Panc1 (cell line): ENCODE measurements at regions not wholly inside any gene's neighbourhood (a gene's known extent, or its start where the extent isn't known, plus 50 kb on each side); places are given as distances from the start of the nearest gene placed in this dataset.

Experiments
- ATAC-seq: fragments of 200-7000 bp; cut with Tn5 transposase; 2 replicates; pipeline ENCODE4 v1.9.1; 2020; ENCODE audit warnings: mild to moderate bottlenecking, moderate library complexity
- BruUV-seq: library from RNA; stranded (reverse); fragments of 400-500 nt; replicated peaks from 2 replicates; lab custom pipeline; 2021; lab: Mats Ljungman, UMichigan
- CTCF ChIA-PET: fragments of 300-600 bp; sonication (Branson Sonifier 250); formaldehyde crosslinking; loops from one replicate; lab custom pipeline; 2022; ENCODE audit warnings: antibody characterized with exemption; lab: Charles Lee
- POLR2A ChIA-PET: fragments of 300-600 bp; sonication (Branson Sonifier 250); formaldehyde crosslinking; loops from one replicate; lab custom pipeline; 2022; ENCODE audit warnings: antibody characterized with exemption; lab: Charles Lee
- DNase-seq: peaks from one replicate; pipeline ENCODE4 v3.0.0-alpha.2; 2010; ENCODE audit warnings: low read depth, low spot score
- H3K27ac ChIP-seq: 2 replicates; pipeline ENCODE4 v1.5.1; 2011; ENCODE audit warnings: mild to moderate bottlenecking, low read length, inconsistent platforms
- H3K27me3 ChIP-seq: fragments of 200-500 bp; sonication (Bioruptor generic); 2 replicates; pipeline ENCODE4 v1.6.0; 2014; ENCODE audit warnings: low read length, inconsistent platforms; ENCODE audit not compliant: control insufficient read depth, insufficient read depth
- H3K36me3 ChIP-seq: fragments of 200-500 bp; sonication (Bioruptor generic); 2 replicates; pipeline ENCODE4 v1.5.1; 2014; ENCODE audit warnings: inconsistent platforms, mild to moderate bottlenecking, low read length, moderate library complexity; ENCODE audit not compliant: control insufficient read depth, insufficient read depth
- H3K4me1 ChIP-seq: 2 replicates; pipeline ENCODE4 v1.5.1; 2011; ENCODE audit warnings: inconsistent platforms, mild to moderate bottlenecking, low read length, moderate library complexity; ENCODE audit not compliant: control insufficient read depth, insufficient read depth
- H3K4me3 ChIP-seq, 2 experiments: 2 replicates each; pipeline ENCODE4 v1.5.1; 2011 to 2012; ENCODE audit warnings: low read depth in 2 of 2, low read length in 2 of 2, mild to moderate bottlenecking in 2 of 2, inconsistent platforms in 1 of 2, moderate library complexity in 1 of 2
- H3K9me3 ChIP-seq: fragments of 200-500 bp; sonication (Bioruptor generic); 2 replicates; pipeline ENCODE4 v1.5.1; 2014; ENCODE audit warnings: low read depth, mild to moderate bottlenecking, inconsistent platforms, low read length, moderate library complexity; ENCODE audit not compliant: control insufficient read depth, insufficient read depth
- CTCF ChIP-seq: fragments of 450-650 bp; IDR thresholded peaks from 2 replicates; pipeline ENCODE4 v1.5.1; 2017; ENCODE audit warnings: mild to moderate bottlenecking
- POLR2AphosphoS5 ChIP-seq: IDR thresholded peaks from 2 replicates; pipeline ENCODE4 v1.6.1; 2012; ENCODE audit warnings: mild to moderate bottlenecking, low read depth, low read length, moderate library complexity
- SIN3A ChIP-seq: IDR thresholded peaks from 2 replicates; pipeline ENCODE4 v1.6.1; 2012; ENCODE audit warnings: low read depth, mild to moderate bottlenecking, low read length, moderate library complexity, borderline replicate concordance; ENCODE audit not compliant: insufficient read depth
- TCF7L2 ChIP-seq: IDR thresholded peaks from 2 replicates; pipeline ENCODE4 v1.6.1; 2011; ENCODE audit warnings: mild to moderate bottlenecking, low read depth, low read length, inconsistent platforms
- in situ Hi-C: cut with HindIII; loops from 2 replicates; pipeline ENCODE4 v1.10.0; 2016; ENCODE audit warnings: low sequenced_read_pairs, low pct_unique_long_range_greater_than_20kb
- intact Hi-C: fragments of 100-400 bp; cut with micrococcal nuclease; formaldehyde crosslinking; loops from one replicate; pipeline ENCODE4 v1.10.0; 2022; ENCODE audit not compliant: unreplicated experiment
- TF ChIP-seq, protein P1 (sequence below), 2 experiments: IDR thresholded peaks; 2 replicates each; pipeline ENCODE4 v1.6.1; 2011 to 2012; ENCODE audit warnings: low read depth in 2 of 2, control low read depth in 1 of 2, low read length in 1 of 2, mild to moderate bottlenecking in 1 of 2, moderate library complexity in 1 of 2; ENCODE audit not compliant: insufficient read depth in 1 of 2

DNA sequence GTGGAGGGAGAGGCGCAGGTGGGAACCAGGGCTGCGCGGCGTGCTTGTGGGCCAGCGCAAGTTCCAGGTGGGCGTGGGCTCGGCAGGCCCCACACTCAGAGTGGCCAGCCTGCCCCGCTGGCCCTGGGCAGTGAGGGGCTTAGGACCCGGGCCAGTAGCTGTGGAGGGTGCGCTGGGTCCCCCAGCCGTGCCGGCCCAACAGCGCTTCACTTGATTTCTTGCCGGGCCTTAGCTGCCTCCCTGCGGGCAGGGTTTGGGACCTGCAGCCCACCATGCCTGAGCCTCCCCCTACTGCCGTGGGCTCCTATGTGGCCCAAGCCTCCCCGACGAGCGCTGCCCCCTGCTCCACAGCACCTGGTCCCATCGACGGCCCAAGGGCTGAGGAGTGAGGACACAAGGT, 1636.9 kb upstream of the SLC39A10 start:
- no TSS peak for BruUV-seq

GRCh38 chr2:194015751-194016150, 1641.3 kb upstream of the SLC39A10 start:
- H3K4me1 ChIP-seq = no peaks in the 10 kb centered on the region
- H3K36me3 ChIP-seq = no peaks in the 10 kb centered on the region
- BruUV-seq = no TSS peak
- in situ Hi-C loops = no loop called here
- no peak overlapping the region for H3K4me3 ChIP-seq
- no peak for DNase-seq
- H3K27me3 ChIP-seq = no peaks in the 10 kb centered on the region
- POLR2A ChIA-PET = no interaction called here
- no peak overlapping the region for H3K27ac ChIP-seq
- no peak for ATAC-seq
- intact Hi-C loops = no loop called here
- CTCF ChIA-PET = no interaction called here
- no peaks in the 10 kb centered on the region for H3K9me3 ChIP-seq
- no peak for TF ChIP-seq SIN3A
- no peak for TF ChIP-seq TCF7L2
- TF ChIP-seq, protein P1, sequence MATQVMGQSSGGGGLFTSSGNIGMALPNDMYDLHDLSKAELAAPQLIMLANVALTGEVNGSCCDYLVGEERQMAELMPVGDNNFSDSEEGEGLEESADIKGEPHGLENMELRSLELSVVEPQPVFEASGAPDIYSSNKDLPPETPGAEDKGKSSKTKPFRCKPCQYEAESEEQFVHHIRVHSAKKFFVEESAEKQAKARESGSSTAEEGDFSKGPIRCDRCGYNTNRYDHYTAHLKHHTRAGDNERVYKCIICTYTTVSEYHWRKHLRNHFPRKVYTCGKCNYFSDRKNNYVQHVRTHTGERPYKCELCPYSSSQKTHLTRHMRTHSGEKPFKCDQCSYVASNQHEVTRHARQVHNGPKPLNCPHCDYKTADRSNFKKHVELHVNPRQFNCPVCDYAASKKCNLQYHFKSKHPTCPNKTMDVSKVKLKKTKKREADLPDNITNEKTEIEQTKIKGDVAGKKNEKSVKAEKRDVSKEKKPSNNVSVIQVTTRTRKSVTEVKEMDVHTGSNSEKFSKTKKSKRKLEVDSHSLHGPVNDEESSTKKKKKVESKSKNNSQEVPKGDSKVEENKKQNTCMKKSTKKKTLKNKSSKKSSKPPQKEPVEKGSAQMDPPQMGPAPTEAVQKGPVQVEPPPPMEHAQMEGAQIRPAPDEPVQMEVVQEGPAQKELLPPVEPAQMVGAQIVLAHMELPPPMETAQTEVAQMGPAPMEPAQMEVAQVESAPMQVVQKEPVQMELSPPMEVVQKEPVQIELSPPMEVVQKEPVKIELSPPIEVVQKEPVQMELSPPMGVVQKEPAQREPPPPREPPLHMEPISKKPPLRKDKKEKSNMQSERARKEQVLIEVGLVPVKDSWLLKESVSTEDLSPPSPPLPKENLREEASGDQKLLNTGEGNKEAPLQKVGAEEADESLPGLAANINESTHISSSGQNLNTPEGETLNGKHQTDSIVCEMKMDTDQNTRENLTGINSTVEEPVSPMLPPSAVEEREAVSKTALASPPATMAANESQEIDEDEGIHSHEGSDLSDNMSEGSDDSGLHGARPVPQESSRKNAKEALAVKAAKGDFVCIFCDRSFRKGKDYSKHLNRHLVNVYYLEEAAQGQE (IDR thresholded peaks at IDR 0.05; ENCODE audit: insufficient read depth in 1 of 2, low read depth in 2 of 2, low read length in 1 of 2) = no peak
- TF ChIP-seq CTCF = no peak
- no peak for TF ChIP-seq POLR2AphosphoS5

More for the DNA sequence above, 1636.9 kb upstream of the SLC39A10 start:
- ChIA-PET POLR2A (no interaction called here), CTCF (no interaction called here)
- no peak overlapping the region for H3K27ac ChIP-seq
- intact Hi-C loops (no loop called here), in situ Hi-C loops (no loop called here)
- DNase-seq (no peak), ATAC-seq (no peak)
- H3K4me3 ChIP-seq = no peak overlapping the region
- H3K9me3 ChIP-seq = 0 out of 2 replicates have a peak, but pooled peaks cover 2% of the 10 kb centered on the region
- H3K27me3 ChIP-seq = no peaks in the 10 kb centered on the region
- no peaks in the 10 kb centered on the region for H3K4me1 ChIP-seq
- no peaks in the 10 kb centered on the region for H3K36me3 ChIP-seq
- TF ChIP-seq POLR2AphosphoS5 = no peak
- TF ChIP-seq, protein P1 (IDR thresholded peaks at IDR 0.05; ENCODE audit: insufficient read depth in 1 of 2, low read depth in 2 of 2, low read length in 1 of 2) = no peak
- no peak for TF ChIP-seq SIN3A
- no peak for TF ChIP-seq CTCF
- TF ChIP-seq TCF7L2 = no peak
